ENCODE measurements at regions not wholly inside any gene's neighbourhood (a gene's known extent, or its start where the extent isn't known, plus 50 kb on each side); places are given as distances from the start of the nearest gene placed in this dataset.

DNA sequence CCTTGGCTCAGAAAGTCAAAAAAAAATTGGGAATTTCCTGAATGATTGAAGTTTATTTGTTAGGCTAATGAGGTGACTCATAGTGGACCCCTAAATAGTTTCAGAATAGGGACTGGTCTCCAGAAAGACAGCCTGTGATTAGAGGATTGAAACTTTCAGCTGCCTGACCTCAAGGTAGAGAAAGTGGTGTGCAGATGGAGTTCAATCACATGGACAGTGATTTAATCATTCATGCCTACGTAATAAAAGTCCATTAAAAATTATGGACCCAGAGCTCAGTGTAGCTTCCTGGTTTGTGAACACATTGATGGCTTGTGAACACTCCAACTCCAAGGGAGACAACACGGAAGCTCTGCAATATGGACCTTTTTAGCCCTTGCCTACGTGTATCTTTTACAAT is 533.2 kb upstream of the PCDH9 start:
- Mint-ChIP-seq H3K4me1 (ENCODE audit: low read depth) (no peaks in the 10 kb centered on the region), H3K36me3 (ENCODE audit: low read depth) (no peaks in the 10 kb centered on the region), H3K9me3 (peaks cover 21% of the 10 kb centered on the region), H3K27me3 (no peaks in the 10 kb centered on the region), H3K27ac (no peak overlapping the region), H3K4me3 (no peak overlapping the region)
- intact Hi-C loops (cut with micrococcal nuclease) = no loop called here

DNA sequence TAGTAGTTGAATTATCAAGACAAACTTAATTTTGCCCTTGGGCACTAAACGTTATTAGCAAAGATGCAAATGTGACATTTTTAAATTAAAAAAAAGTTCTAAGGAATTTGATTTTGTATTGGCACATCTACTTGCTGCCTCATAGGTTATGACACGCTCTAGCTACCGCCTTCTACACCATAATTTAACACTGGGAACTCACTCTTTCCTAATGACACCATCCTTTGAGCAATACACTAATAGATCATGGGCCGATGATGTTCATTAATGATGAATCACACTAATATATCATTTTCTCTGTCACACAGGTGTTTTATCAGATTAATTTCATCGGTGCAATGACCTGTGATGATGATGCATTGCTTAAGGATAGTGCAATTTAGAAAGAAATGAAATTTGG is 528.8 kb upstream of the PCDH9 start:
- intact Hi-C loops (cut with micrococcal nuclease) = no loop called here
- peaks cover 54% of the 10 kb centered on the region for H3K9me3 Mint-ChIP-seq
- no peak overlapping the region for H3K27ac Mint-ChIP-seq
- H3K36me3 Mint-ChIP-seq (ENCODE audit: low read depth) = no peaks in the 10 kb centered on the region
- H3K4me1 Mint-ChIP-seq (ENCODE audit: low read depth) = no peaks in the 10 kb centered on the region
- H3K4me3 Mint-ChIP-seq = no peak overlapping the region
- no peaks in the 10 kb centered on the region for H3K27me3 Mint-ChIP-seq

GRCh38 chr13:67754012-67754411 is 523.9 kb upstream of the PCDH9 start:
- no peaks in the 10 kb centered on the region for H3K36me3 Mint-ChIP-seq (ENCODE audit: low read depth)
- H3K9me3 Mint-ChIP-seq = peaks cover 54% of the 10 kb centered on the region
- no peak overlapping the region for H3K27ac Mint-ChIP-seq
- no peaks in the 10 kb centered on the region for H3K4me1 Mint-ChIP-seq (ENCODE audit: low read depth)
- H3K4me3 Mint-ChIP-seq = no peak overlapping the region
- no peaks in the 10 kb centered on the region for H3K27me3 Mint-ChIP-seq
- intact Hi-C loops (cut with micrococcal nuclease) = no loop called here

GRCh38 chr13:67752759-67753158 is 522.6 kb upstream of the PCDH9 start:
- H3K9me3 Mint-ChIP-seq = peaks cover 62% of the 10 kb centered on the region
- no peaks in the 10 kb centered on the region for H3K4me1 Mint-ChIP-seq (ENCODE audit: low read depth)
- intact Hi-C loops (cut with micrococcal nuclease) = no loop called here
- H3K4me3 Mint-ChIP-seq = no peak overlapping the region
- no peaks in the 10 kb centered on the region for H3K27me3 Mint-ChIP-seq
- no peaks in the 10 kb centered on the region for H3K36me3 Mint-ChIP-seq (ENCODE audit: low read depth)
- no peak overlapping the region for H3K27ac Mint-ChIP-seq

GRCh38 chr13:67742478-67742877 is 512.3 kb upstream of the PCDH9 start:
- Mint-ChIP-seq H3K4me3 (no peak overlapping the region), H3K9me3 (no peaks in the 10 kb centered on the region), H3K27ac (no peak overlapping the region), H3K4me1 (ENCODE audit: low read depth) (no peaks in the 10 kb centered on the region), H3K36me3 (ENCODE audit: low read depth) (no peaks in the 10 kb centered on the region), H3K27me3 (no peaks in the 10 kb centered on the region)
- intact Hi-C loops (cut with micrococcal nuclease) = no loop called here

GRCh38 chr13:67740871-67741535 is 510.9 kb upstream of the PCDH9 start:
- H3K4me3 Mint-ChIP-seq = no peak overlapping the region
- no peaks in the 10 kb centered on the region for H3K4me1 Mint-ChIP-seq (ENCODE audit: low read depth)
- H3K9me3 Mint-ChIP-seq = no peaks in the 10 kb centered on the region
- no peaks in the 10 kb centered on the region for H3K36me3 Mint-ChIP-seq (ENCODE audit: low read depth)
- intact Hi-C loops (cut with micrococcal nuclease) = no loop called here
- no peaks in the 10 kb centered on the region for H3K27me3 Mint-ChIP-seq
- H3K27ac Mint-ChIP-seq = no peak overlapping the region

DNA sequence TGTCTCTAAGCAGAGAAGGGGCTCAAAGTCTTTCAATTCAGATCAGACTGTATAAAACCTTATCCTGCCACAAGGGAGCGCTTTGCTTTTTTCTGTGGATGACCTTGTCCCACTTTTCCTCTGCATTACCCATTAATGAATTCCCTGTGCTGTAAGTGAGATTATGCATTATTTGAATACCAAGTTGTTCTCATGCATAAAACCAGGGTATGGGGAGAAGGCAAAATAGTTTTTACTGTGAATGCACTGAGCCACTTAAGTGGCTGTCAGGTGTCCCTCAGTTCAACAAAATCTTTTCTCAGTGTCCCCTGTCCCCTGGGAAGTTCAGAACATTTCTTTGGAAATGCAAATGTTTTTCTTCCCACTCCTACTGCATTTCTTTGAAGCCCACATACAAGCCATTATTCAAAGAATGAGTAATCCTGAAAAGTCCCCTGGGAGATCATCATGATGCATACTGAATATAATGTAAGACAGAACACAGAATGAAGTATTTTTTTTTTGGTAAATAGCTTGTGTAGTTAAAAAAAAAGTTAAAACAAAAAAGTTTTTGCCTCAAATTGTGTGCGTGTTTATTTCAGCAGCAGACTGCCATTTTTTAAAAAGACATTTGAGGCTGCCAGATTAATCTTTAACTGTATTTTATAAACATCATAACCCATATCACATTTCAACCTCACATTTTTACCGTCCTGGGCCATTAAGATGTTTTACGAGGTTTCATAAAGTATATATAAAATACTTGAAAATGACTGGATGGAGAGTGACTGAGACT is 506.7 kb upstream of the PCDH9 start:
- Mint-ChIP-seq H3K27me3 (no peaks in the 10 kb centered on the region), H3K4me1 (ENCODE audit: low read depth) (no peaks in the 10 kb centered on the region), H3K36me3 (ENCODE audit: low read depth) (no peaks in the 10 kb centered on the region), H3K9me3 (no peaks in the 10 kb centered on the region), H3K4me3 (no peak overlapping the region), H3K27ac (no peak overlapping the region)
- intact Hi-C loops (cut with micrococcal nuclease) = no loop called here

DNA sequence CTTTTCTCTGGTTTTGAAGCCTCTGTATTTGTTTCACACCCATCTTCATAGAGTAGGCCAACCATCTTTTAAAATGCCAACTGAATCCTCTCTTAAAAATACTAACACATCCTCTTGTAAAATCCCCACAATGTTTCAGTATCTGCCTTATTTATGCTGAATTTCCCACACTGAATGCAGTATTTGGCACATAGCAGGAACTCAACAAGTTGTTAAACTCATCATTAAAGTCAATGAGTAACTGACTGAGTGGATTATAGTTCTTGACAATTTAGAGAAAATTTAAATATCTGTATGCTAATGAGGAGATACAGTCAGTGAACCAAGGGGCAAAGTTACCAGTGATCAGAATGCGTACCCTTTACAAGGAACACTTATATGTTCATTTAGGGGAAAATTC is 505.5 kb upstream of the PCDH9 start:
- Mint-ChIP-seq H3K4me3 (no peak overlapping the region), H3K4me1 (ENCODE audit: low read depth) (no peaks in the 10 kb centered on the region), H3K27me3 (no peaks in the 10 kb centered on the region), H3K27ac (no peak overlapping the region), H3K36me3 (ENCODE audit: low read depth) (no peaks in the 10 kb centered on the region), H3K9me3 (no peaks in the 10 kb centered on the region)
- intact Hi-C loops (cut with micrococcal nuclease) = no loop called here

- Mint-ChIP-seq H3K27ac (no peak overlapping the region), H3K36me3 (ENCODE audit: low read depth) (no peaks in the 10 kb centered on the region), H3K4me3 (no peak overlapping the region), H3K9me3 (peaks cover 46% of the 10 kb centered on the region), H3K4me1 (ENCODE audit: low read depth) (no peaks in the 10 kb centered on the region), H3K27me3 (no peaks in the 10 kb centered on the region)
- intact Hi-C loops (cut with micrococcal nuclease) = no loop called here
Measured at GRCh38 chr13:67726979-67727378, 496.8 kb upstream of the PCDH9 start.

DNA sequence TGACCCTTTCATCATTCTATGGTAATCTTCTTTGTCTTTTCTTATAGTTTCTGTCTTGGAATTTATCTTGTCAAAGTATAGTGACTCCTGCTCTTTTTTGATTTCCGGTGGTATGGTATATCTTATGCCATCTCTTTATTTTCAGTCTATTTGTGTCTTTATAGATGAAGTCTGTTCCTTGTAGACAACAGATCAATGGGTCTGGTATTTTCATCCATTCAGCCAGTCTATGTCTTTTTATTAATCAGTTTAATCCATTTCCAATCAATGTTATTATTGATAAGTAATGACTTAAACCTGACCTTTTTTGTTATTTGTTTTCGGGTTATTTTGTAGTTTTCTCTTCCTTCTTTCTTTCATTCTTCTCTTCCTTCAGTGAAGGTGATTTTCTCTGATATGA is 495.9 kb upstream of the PCDH9 start:
- intact Hi-C loops (cut with micrococcal nuclease) = no loop called here
- Mint-ChIP-seq H3K27me3 (no peaks in the 10 kb centered on the region), H3K36me3 (ENCODE audit: low read depth) (no peaks in the 10 kb centered on the region), H3K4me3 (no peak overlapping the region), H3K27ac (no peak overlapping the region), H3K4me1 (ENCODE audit: low read depth) (no peaks in the 10 kb centered on the region), H3K9me3 (peaks cover 52% of the 10 kb centered on the region)

GRCh38 chr13:67713571-67713970 is 483.4 kb upstream of the PCDH9 start:
- Mint-ChIP-seq H3K9me3 (peaks cover 22% of the 10 kb centered on the region), H3K36me3 (ENCODE audit: low read depth) (no peaks in the 10 kb centered on the region), H3K27me3 (no peaks in the 10 kb centered on the region), H3K4me3 (no peak overlapping the region), H3K27ac (no peak overlapping the region), H3K4me1 (ENCODE audit: low read depth) (no peaks in the 10 kb centered on the region)
- intact Hi-C loops (cut with micrococcal nuclease) = no loop called here

DNA sequence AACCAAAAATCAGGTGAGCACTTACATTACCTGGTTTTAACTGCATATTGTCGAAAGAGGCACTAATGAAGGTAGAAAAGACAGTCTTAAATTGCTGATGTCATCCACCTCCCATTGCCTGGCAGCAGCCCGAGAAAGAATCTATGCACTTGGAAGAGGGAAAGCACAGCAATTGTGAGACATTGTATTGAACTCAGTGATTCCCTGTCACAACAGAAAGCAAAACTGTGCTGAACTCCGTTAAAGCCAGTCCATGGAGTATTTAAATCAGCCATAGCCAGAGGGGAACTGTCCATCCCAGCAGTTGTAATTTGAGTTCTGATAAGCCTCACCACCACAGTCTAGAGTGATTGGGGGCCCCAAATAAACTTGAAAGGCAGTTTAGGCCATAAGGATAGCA is 466.6 kb upstream of the PCDH9 start:
- intact Hi-C loops (cut with micrococcal nuclease) = no loop called here
- Mint-ChIP-seq H3K27ac (no peak overlapping the region), H3K4me3 (no peak overlapping the region), H3K27me3 (no peaks in the 10 kb centered on the region), H3K4me1 (ENCODE audit: low read depth) (no peaks in the 10 kb centered on the region), H3K36me3 (ENCODE audit: low read depth) (no peaks in the 10 kb centered on the region), H3K9me3 (peaks cover 70% of the 10 kb centered on the region)

- intact Hi-C loops (cut with micrococcal nuclease) = no loop called here
- peaks cover 9% of the 10 kb centered on the region for H3K9me3 Mint-ChIP-seq
- no peaks in the 10 kb centered on the region for H3K4me1 Mint-ChIP-seq (ENCODE audit: low read depth)
- H3K4me3 Mint-ChIP-seq = no peak overlapping the region
- no peaks in the 10 kb centered on the region for H3K36me3 Mint-ChIP-seq (ENCODE audit: low read depth)
- no peaks in the 10 kb centered on the region for H3K27me3 Mint-ChIP-seq
- H3K27ac Mint-ChIP-seq = no peak overlapping the region
Measured at GRCh38 chr13:67664502-67664901, 434.4 kb upstream of the PCDH9 start.

GRCh38 chr13:67662997-67663396 is 432.9 kb upstream of the PCDH9 start:
- Mint-ChIP-seq H3K27me3 (no peaks in the 10 kb centered on the region), H3K9me3 (peaks cover 2% of the 10 kb centered on the region)

DNA sequence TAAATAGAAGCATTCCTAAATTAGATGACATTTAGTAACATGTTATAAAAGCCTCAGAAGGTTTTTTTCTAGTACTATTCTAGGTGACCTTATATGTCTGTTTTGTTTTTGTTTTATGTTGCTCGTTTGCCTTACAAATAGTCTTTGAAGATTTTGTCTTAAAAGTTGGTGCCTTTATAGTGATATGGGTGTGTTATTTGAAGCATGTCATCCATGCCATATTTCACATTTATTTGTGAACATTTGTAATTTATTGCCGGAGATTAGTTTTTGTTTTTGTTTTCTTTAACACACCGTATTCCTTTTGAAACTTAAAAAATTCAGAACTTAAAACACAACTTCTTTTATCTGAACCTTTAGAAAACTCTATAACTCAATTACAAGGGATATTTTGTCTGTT is 422.8 kb upstream of the PCDH9 start:
- intact Hi-C loops (cut with micrococcal nuclease) = no loop called here
- no peaks in the 10 kb centered on the region for H3K27me3 Mint-ChIP-seq
- no peaks in the 10 kb centered on the region for H3K4me1 Mint-ChIP-seq (ENCODE audit: low read depth)
- H3K4me3 Mint-ChIP-seq = no peak overlapping the region
- no peaks in the 10 kb centered on the region for H3K9me3 Mint-ChIP-seq
- H3K36me3 Mint-ChIP-seq (ENCODE audit: low read depth) = no peaks in the 10 kb centered on the region
- no peak overlapping the region for H3K27ac Mint-ChIP-seq

More at GRCh38 chr13:67662997-67663396, 432.9 kb upstream of the PCDH9 start:
- Mint-ChIP-seq H3K36me3 (ENCODE audit: low read depth) (no peaks in the 10 kb centered on the region), H3K4me3 (no peak overlapping the region), H3K27ac (no peak overlapping the region), H3K4me1 (ENCODE audit: low read depth) (no peaks in the 10 kb centered on the region)
- intact Hi-C loops (cut with micrococcal nuclease) = no loop called here
